ENCODE measurements at regions not wholly inside any gene's neighbourhood (a gene's known extent, or its start where the extent isn't known, plus 50 kb on each side); places are given as distances from the start of the nearest gene placed in this dataset.
"Not testable (repeated sequence)": the region's sequence is repeated elsewhere in the genome, so short reads cannot be mapped to it uniquely, and the experiment has no call there.

- DNase-seq: no peak
Observed at GRCh38 chr3:193130576-193130975, 110.4 kb upstream of the PLAAT1 start.

GRCh38 chr3:193132241-193132640, 108.8 kb upstream of the PLAAT1 start:
- DNase-seq: no peak

- DNase-seq: no peak
Observed at GRCh38 chr3:193132964-193133363, 108.1 kb upstream of the PLAAT1 start.

- no peak for DNase-seq
Observed at GRCh38 chr3:193134856-193135255, 106.2 kb upstream of the PLAAT1 start.

GRCh38 chr3:193140381-193140780, 100.6 kb upstream of the PLAAT1 start:
- no peak for DNase-seq

- no peak for DNase-seq
Observed at GRCh38 chr3:193145248-193145647, 95.8 kb upstream of the PLAAT1 start.

- DNase-seq: no peak
Observed at GRCh38 chr3:193148688-193149473, 92.1 kb upstream of the PLAAT1 start.

GRCh38 chr3:193149998-193150397, 91.0 kb upstream of the PLAAT1 start:
- no peak for DNase-seq

GRCh38 chr3:193155044-193155781, 85.8 kb upstream of the PLAAT1 start:
- not testable (repeated sequence) for DNase-seq

GRCh38 chr3:193157051-193157450, 84.0 kb upstream of the PLAAT1 start:
- DNase-seq: no peak

- no peak for DNase-seq
Observed at GRCh38 chr3:193165431-193166120, 75.4 kb upstream of the PLAAT1 start.

- DNase-seq: no peak
Observed at GRCh38 chr3:193168931-193169330, 72.1 kb upstream of the PLAAT1 start.

- no peak for DNase-seq
Observed at GRCh38 chr3:193174140-193174539, 66.9 kb upstream of the PLAAT1 start.

GRCh38 chr3:193179332-193180012, 61.5 kb upstream of the PLAAT1 start:
- not testable (repeated sequence) for DNase-seq

- DNase-seq: no peak
Observed at GRCh38 chr3:193187070-193187722, 53.8 kb upstream of the PLAAT1 start.

- DNase-seq: peak; percentile 86
Observed at GRCh38 chr3:193190146-193190786, 50.8 kb upstream of the PLAAT1 start.

Measured in NCI-H526 treated with DMSO at 0.1 percent for 48 hours (cell line).